DND-41 (cell line): ENCODE measurements at regions not wholly inside any gene's neighbourhood (a gene's known extent, or its start where the extent isn't known, plus 50 kb on each side); places are given as distances from the start of the nearest gene placed in this dataset.

Experiments
- ATAC-seq: fragments of 200-7000 bp; cut with Tn5 transposase; 3 replicates; pipeline ENCODE4 v1.9.1; 2021; ENCODE audit warnings: low read depth; ENCODE audit not compliant: insufficient read depth
- DNase-seq: peaks from one replicate; pipeline ENCODE4 v3.0.0-alpha.2; 2020
- H2AFZ ChIP-seq: 2 replicates; pipeline ENCODE4 v1.6.0; 2012; ENCODE audit warnings: low read depth, low read length
- H3K27ac ChIP-seq: 2 replicates; pipeline ENCODE4 v1.5.1; 2012; ENCODE audit warnings: low read length, inconsistent platforms
- H3K27me3 ChIP-seq: fragments of 200-600 bp; sonication (generic); 2 replicates; pipeline ENCODE4 v1.6.0; 2012; ENCODE audit warnings: low read length, mild to moderate bottlenecking, inconsistent platforms; ENCODE audit not compliant: insufficient read depth, poor library complexity
- H3K36me3 ChIP-seq: 2 replicates; pipeline ENCODE4 v1.5.1; 2012; ENCODE audit warnings: low read length, inconsistent platforms; ENCODE audit not compliant: insufficient read depth
- H3K4me1 ChIP-seq: 2 replicates; pipeline ENCODE4 v1.5.1; 2012; ENCODE audit warnings: mild to moderate bottlenecking, low read length; ENCODE audit not compliant: insufficient read depth
- H3K4me2 ChIP-seq: 2 replicates; pipeline ENCODE4 v1.6.0; 2012; ENCODE audit warnings: mild to moderate bottlenecking, moderate library complexity, low read length, inconsistent platforms; ENCODE audit not compliant: insufficient read depth
- H3K4me3 ChIP-seq, 2 experiments: fragments of 200-600 bp in 1 of 2; shearing (Covaris generic) in 1 of 2; 2 replicates each; pipeline ENCODE4 v1.5.1; 2012 to 2016; ENCODE audit warnings: inconsistent platforms in 2 of 2, low read length in 2 of 2, mild to moderate bottlenecking in 2 of 2, low read depth in 1 of 2, moderate library complexity in 1 of 2
- H3K79me2 ChIP-seq: 2 replicates; pipeline ENCODE4 v1.6.0; 2012; ENCODE audit warnings: low read length, inconsistent platforms; ENCODE audit not compliant: insufficient read depth
- H3K9ac ChIP-seq: 2 replicates; pipeline ENCODE4 v1.6.0; 2012; ENCODE audit warnings: low read depth, mild to moderate bottlenecking, inconsistent platforms, low read length, moderate library complexity
- H3K9me3 ChIP-seq: 2 replicates; pipeline ENCODE4 v1.5.1; 2012; ENCODE audit warnings: low read length, moderate library complexity, mild to moderate bottlenecking, inconsistent platforms; ENCODE audit not compliant: insufficient read depth, severe bottlenecking
- H4K20me1 ChIP-seq: 2 replicates; pipeline ENCODE4 v1.6.0; 2012; ENCODE audit warnings: low read length; ENCODE audit not compliant: insufficient read depth
- EZH2 ChIP-seq: IDR thresholded peaks from 3 replicates; pipeline ENCODE4 v1.6.1; 2012; ENCODE audit warnings: borderline replicate concordance, low read depth, mild to moderate bottlenecking, moderate library complexity, low read length, inconsistent platforms; ENCODE audit not compliant: severe bottlenecking
- TF ChIP-seq, protein P1 (sequence below): IDR thresholded peaks from 2 replicates; pipeline ENCODE4 v1.5.1; 2012; ENCODE audit warnings: borderline replicate concordance, low read length, moderate library complexity, mild to moderate bottlenecking; ENCODE audit not compliant: poor library complexity, severe bottlenecking; ENCODE audit errors: extremely low read depth

DNA sequence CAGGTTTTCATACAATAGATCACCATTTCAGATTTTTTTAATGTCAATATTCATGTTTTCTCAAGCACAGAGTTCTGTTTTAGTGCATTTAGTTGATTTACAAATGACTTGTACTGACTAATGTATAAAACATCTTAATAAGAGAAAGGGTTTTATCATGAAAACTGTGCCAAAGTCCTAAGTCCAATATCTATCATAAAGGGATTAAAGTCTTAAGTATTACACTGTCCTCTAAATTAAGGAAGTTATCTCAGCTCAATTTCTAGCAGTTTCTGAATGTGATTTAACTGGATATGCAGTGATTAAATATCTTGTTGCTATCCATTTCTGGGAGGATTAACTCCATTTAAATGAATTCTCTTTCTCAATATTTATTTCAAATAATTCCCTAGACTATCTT is 381.1 kb upstream of the CNTN4 start:
- Histone ChIP-seq H3K27me3 (no peaks in the 10 kb centered on the region), H3K9ac (no peak overlapping the region), H3K36me3 (no peaks in the 10 kb centered on the region), H3K4me2 (no peak overlapping the region), H3K79me2 (no peaks in the 10 kb centered on the region), H3K27ac (no peak overlapping the region), H3K4me1 (no peaks in the 10 kb centered on the region), H3K4me3 (no peak overlapping the region), H4K20me1 (no peaks in the 10 kb centered on the region), H3K9me3 (no peaks in the 10 kb centered on the region), H2AFZ (no peak overlapping the region)
- no peak for TF ChIP-seq EZH2
- TF ChIP-seq, protein P1, sequence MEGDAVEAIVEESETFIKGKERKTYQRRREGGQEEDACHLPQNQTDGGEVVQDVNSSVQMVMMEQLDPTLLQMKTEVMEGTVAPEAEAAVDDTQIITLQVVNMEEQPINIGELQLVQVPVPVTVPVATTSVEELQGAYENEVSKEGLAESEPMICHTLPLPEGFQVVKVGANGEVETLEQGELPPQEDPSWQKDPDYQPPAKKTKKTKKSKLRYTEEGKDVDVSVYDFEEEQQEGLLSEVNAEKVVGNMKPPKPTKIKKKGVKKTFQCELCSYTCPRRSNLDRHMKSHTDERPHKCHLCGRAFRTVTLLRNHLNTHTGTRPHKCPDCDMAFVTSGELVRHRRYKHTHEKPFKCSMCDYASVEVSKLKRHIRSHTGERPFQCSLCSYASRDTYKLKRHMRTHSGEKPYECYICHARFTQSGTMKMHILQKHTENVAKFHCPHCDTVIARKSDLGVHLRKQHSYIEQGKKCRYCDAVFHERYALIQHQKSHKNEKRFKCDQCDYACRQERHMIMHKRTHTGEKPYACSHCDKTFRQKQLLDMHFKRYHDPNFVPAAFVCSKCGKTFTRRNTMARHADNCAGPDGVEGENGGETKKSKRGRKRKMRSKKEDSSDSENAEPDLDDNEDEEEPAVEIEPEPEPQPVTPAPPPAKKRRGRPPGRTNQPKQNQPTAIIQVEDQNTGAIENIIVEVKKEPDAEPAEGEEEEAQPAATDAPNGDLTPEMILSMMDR: no peak
- DNase-seq (no peak), ATAC-seq (no peak)

DNA sequence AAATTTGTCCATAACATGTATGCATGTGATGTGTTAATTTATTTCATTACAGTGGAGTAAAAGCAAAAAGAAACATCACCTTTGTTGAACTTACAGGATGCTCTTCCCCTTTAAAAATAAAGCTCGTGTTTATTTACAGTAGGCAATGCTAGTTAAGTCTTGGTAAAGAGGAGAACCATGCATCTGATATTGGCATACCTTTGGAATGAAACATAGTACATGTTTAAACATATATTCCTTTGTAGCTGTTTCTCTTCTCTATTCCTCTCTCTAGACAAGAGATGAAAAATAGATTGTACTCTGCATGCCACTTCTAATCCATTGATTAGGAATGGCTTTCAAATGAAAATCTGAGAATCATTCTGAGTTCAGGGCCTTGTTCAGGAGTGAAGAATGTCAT is 374.9 kb upstream of the CNTN4 start:
- Histone ChIP-seq H3K27ac (no peak overlapping the region), H3K9ac (no peak overlapping the region), H3K4me2 (no peak overlapping the region), H3K9me3 (no peaks in the 10 kb centered on the region), H3K79me2 (no peaks in the 10 kb centered on the region), H2AFZ (no peak overlapping the region), H3K36me3 (no peaks in the 10 kb centered on the region), H3K4me3 (no peak overlapping the region), H4K20me1 (no peaks in the 10 kb centered on the region), H3K27me3 (no peaks in the 10 kb centered on the region), H3K4me1 (no peaks in the 10 kb centered on the region)
- DNase-seq (no peak), ATAC-seq (no peak)
- TF ChIP-seq, protein P1: no peak
- TF ChIP-seq EZH2: no peak

DNA sequence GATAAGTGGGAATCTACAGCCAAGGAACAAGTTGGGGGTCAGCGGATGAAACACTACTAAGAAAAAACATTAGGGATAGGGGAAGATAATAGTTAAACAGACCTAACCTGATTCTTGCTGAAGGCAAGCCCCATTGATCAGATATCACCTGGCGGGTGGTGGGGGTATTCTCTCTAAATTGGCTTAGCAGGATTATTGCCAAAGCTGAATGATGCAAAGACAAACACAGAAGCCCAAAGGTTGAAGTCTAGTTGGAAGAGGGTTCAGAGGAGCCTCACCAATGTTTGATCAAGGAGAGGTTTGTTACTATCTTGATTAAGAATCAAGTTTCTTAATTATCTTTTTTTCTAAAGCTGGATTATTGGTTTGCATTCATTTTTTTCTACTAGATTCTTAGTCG is 371.9 kb upstream of the CNTN4 start:
- H3K9me3 ChIP-seq: no peaks in the 10 kb centered on the region
- no peaks in the 10 kb centered on the region for H3K27me3 ChIP-seq
- ATAC-seq (no peak), DNase-seq (no peak)
- H3K36me3 ChIP-seq: no peaks in the 10 kb centered on the region
- H4K20me1 ChIP-seq: no peaks in the 10 kb centered on the region
- no peak overlapping the region for H3K27ac ChIP-seq
- H3K79me2 ChIP-seq: no peaks in the 10 kb centered on the region
- H3K4me2 ChIP-seq: no peak overlapping the region
- H3K4me1 ChIP-seq: no peaks in the 10 kb centered on the region
- H2AFZ ChIP-seq: no peak overlapping the region
- TF ChIP-seq, protein P1: no peak
- TF ChIP-seq EZH2: no peak
- H3K4me3 ChIP-seq: no peak overlapping the region
- H3K9ac ChIP-seq: no peak overlapping the region

DNA sequence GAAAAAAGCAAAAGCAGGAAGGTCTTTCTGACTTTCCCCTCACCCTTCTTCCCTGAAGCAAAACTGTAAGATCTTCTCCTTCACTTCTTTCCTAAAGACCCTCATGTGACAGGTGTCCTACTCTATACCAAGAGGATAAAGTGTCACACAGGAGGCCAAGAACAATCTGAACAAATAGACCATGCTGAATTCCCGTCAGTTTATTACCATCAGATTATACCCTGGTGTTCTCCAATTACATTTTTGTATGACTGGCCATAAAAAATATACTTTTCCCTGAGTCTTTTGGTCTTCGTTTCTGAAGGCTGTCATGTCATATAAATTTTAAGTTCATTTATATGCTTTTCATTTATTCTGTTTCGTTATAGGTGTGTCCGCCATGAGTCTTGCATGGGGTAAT is 371.4 kb upstream of the CNTN4 start:
- H3K4me1 ChIP-seq: no peaks in the 10 kb centered on the region
- no peaks in the 10 kb centered on the region for H3K79me2 ChIP-seq
- H3K36me3 ChIP-seq: no peaks in the 10 kb centered on the region
- no peak overlapping the region for H3K4me3 ChIP-seq
- no peak overlapping the region for H3K27ac ChIP-seq
- H3K4me2 ChIP-seq: no peak overlapping the region
- ATAC-seq (no peak), DNase-seq (no peak)
- H3K9ac ChIP-seq: no peak overlapping the region
- H3K9me3 ChIP-seq: no peaks in the 10 kb centered on the region
- no peaks in the 10 kb centered on the region for H3K27me3 ChIP-seq
- no peak overlapping the region for H2AFZ ChIP-seq
- no peaks in the 10 kb centered on the region for H4K20me1 ChIP-seq
- TF ChIP-seq, protein P1: no peak
- no peak for TF ChIP-seq EZH2
